GM18951 (cell line): ENCODE measurements at regions not wholly inside any gene's neighbourhood (a gene's known extent, or its start where the extent isn't known, plus 50 kb on each side); places are given as distances from the start of the nearest gene placed in this dataset.
"Not testable (repeated sequence)": the region's sequence is repeated elsewhere in the genome, so short reads cannot be mapped to it uniquely, and the experiment has no call there.

Experiments
- POLR2A ChIP-seq: IDR thresholded peaks from 4 replicates; pipeline ENCODE4 v1.6.1; 2011; ENCODE audit warnings: mild to moderate bottlenecking; ENCODE audit not compliant: insufficient read length, insufficient read depth; ENCODE audit errors: extremely low read depth
- in situ Hi-C: fragments of 300-500 bp; cut with MboI; formaldehyde crosslinking; loops from one replicate; pipeline ENCODE4 v1.12.0; 2022; ENCODE audit warnings: low sequenced_read_pairs, mixed read lengths, inconsistent platforms; ENCODE audit not compliant: unreplicated experiment

DNA sequence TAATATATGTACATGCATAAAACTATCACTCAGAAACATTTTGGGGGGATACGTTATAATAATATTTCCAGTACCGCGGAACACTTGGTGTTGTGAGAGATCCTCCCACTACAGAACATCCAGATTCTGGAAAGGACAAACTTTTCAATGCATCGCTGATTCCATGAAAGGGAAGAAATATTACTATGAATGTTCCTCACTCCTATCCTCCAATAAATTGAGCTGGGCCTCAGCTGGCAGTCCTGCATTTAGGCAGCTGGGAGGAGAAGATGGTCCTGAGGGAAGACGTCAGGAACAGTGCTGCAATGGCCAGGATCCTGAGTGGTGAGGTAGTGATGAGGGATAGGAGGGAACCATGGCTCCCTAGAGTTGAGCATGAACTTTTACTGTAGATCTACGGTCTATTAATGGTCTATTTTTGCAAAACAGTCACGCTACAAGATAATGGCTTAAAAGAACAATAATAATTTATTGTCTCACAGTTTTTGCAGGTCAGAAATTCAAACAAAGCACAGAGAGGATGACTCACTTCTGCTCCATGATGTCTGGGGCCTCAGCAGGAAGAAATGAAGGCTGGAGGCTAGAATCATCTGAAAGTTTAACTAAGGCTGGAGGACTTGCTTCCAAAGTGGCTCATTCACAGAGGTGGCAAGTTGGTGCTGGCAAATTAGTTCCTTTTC lies 538.1 kb downstream of the STIM2 start:
- TF ChIP-seq POLR2A, result no peak
- in situ Hi-C loops, result no loop called here

DNA sequence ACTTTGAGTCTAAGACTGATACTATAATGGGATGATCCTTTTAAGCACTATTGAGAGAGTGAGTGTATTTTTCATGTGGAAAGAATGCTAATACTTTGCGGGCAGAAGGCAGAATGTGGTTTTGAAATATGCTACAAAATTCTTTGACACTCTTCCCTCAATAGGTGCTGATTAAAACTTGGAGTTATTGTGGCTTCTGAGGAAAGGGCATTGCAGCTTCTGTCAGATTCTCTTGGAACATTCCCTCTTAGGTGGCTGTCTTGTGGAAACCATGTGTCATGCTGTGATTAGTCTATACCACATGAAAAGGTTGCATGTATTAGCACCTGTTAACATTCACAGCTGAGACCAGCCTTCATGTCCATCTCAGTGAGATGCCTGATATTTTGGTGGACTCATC lies 547.0 kb downstream of the STIM2 start:
- TF ChIP-seq POLR2A, result no peak
- in situ Hi-C loops, result no loop called here

DNA sequence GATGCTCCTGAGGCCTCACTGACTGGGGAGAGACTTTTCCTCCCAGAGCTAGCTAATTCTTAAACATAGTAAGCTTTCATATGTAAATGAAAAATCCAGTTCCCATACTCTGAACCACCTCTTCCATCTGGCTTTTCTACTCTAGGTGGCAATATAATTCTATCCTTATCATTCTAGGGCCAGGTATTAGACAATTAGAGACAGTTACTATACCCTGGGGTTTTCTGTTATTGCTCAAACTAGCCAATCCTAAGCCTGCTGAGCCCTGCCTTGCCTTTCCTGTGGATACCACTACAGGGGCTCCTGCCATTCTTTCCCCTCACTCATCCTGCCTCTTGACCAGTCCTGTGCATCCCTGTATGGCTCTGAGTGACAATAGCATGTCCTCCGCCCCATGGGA lies 552.0 kb downstream of the STIM2 start:
- TF ChIP-seq POLR2A, result no peak
- in situ Hi-C loops, result no loop called here

DNA sequence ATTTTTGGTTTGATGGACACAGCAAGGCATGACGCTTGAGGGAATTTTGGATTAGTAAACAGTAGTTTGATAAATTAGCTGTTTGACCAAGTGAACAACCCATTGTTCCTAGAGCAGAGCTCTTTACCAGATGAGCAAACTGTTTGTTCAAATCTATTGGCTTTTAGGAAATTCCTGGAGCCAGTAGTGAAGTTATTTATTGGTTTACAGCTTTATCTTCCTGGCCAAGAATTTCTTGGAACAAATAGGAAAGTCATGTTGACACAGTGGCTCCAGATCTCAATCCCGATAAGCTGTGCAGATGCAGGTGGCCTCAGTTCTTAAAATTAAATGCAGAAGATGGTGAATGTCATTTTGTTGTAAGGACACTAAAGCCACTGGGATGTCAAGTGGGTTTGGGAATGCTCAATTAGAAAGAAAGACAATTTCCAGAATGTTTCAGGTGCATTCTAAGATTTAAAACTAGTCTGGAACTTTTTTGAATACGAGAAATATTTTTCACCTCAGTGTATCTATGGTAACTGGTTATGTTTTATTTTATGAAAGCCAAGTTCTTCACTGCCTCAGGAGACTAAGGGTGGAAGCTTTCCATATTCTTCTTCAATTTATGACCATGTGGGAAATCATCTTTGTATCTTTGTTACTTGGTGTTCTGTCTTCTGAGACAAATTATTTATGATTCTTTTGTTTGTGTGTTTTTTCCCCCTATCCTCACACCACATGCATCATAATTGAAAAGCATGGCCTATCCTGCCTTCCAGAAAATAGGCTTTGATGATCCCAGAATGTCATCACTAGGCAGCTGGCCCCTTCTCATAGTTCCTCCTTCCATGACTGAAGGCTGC lies 554.5 kb downstream of the STIM2 start:
- no peak for TF ChIP-seq POLR2A
- in situ Hi-C loops, result no loop called here

DNA sequence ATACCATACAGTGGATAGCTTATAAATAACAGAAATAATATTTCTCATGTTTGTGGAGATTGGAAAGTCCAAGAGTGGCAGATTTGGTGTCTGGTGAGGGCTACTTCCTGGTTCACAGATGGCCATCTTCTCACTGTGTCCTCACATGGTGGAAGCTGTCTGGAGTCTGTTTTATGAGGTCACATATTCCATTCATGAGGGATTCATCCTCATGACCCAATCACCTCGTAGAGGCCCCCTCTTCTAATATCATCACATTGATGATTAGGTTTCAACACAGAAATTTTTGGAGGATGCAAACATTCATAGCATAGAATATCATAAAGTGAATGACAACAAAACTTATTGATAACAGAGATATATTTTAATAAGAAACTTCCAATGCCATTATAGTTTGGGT lies 568.0 kb downstream of the STIM2 start:
- in situ Hi-C loops, result no loop called here
- no peak for TF ChIP-seq POLR2A

DNA sequence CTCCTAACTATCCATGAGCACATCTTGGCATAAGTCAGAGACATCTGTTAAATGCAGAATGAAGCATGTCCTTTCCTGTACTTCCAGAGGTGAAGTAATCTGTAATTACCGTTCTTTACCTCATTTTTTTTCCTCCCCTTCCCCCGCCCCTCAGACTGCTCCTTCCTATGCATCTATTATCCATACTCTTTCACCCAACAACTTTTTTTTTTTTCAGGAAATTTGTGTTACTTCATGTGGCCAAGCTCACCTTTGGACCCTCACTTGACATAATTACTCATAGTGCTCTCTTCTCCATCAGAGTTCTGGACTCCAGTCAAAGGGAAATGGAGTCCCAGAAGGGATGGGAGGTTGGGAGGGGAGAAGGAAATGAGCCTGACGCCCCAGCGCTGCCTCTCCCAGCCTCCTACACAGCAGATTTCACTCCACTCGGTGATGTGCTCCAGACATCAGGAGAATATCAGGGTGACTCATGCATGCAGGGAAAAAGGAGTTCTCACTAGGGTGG lies 568.8 kb downstream of the STIM2 start:
- in situ Hi-C loops, result no loop called here
- TF ChIP-seq POLR2A, result no peak

DNA sequence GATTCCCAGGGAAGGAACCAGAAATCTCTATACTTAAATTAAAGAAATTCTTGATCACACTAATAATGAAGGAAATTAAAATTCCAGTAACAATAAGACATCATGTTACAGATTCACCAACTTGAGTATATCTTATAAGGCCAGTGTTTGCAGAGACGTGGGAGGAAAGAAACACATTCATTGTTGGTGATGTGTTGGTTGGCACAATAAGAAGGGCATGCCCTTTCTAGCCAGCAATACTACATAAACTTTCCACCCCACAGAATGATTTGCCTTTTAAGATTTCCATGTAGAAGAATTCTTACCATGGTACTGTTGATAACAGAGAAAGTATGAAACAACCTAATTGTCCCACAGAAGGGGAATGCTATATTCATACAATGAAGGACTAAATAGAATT lies 581.5 kb downstream of the STIM2 start:
- in situ Hi-C loops, result no loop called here
- TF ChIP-seq POLR2A, result no peak

DNA sequence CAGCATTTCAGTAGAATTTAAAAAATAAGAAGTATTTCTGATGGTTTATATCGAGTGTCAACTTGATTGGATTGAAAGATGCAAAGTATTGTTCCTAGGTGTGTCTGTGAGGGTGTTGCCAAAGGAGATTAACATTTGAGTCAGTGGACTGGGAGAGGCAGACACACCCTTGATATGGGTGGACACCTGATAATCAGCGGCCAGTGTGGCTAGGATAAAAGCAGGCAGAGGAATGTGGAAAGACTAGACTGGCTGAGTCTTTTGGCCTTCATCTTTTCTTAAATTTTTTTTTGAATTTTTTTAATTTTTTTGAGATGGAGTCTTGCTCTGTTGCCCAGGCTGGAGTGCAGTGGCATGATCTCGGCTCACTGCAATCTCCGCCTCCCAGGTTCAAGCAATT lies 582.0 kb downstream of the STIM2 start:
- in situ Hi-C loops, result not testable (repeated sequence)

DNA sequence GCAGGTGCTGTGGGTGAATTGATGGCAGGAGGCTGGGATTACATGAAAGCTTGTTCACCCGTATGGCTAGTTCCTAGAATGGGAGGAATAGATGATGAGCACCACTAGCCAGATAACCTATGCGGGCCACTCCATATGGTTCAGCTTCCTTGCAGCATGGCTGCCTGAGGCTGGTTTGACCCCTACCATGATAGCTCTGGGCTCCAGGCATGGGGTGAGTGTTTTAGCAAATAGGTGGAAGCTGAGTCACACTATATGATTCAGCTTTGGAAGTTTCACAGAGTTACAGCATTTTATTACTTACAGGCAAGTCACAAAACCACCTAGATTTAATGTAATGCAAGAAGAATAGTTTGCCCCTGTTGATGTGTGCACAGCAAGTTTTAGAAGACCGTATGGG lies 603.2 kb downstream of the STIM2 start:
- TF ChIP-seq POLR2A, result no peak
- in situ Hi-C loops, result no loop called here

DNA sequence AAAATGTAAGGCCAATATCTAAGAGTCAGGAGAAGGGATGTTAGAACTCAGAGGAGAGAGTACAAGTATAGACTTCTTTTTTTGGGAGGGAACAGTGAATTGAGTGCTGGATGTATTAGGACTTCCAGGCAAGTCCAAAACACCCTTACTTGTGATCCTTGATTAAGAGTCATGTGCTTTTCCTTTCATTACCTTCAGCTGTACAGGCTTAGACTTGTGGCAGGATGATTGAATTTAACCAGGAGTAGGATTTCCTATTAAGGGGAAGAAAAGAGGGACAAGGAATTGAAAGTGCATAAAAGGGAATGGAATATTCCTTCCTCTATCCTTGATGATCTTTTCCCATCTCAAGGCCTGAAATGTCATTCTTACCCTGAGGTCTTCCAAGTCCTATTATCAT lies 606.7 kb downstream of the STIM2 start:
- no peak for TF ChIP-seq POLR2A
- in situ Hi-C loops, result no loop called here

DNA sequence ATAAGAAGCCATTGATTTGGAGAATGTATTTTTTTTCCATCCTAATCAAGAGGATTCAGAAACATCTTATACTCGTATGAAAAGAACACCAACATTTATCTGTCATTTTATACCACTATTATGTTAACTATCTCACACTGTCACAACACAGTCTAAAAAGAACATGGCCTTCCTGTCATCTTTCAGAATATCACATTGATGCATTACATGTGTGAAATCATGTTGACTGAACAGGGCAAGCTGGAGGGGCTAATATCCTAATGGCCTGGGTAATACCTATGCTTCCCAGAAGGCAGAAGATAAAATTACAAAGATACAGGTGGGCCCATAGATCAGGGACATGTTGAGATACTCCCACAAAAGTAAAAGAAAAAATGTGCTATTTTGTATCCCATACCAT lies 611.7 kb downstream of the STIM2 start:
- TF ChIP-seq POLR2A, result no peak
- in situ Hi-C loops, result no loop called here

DNA sequence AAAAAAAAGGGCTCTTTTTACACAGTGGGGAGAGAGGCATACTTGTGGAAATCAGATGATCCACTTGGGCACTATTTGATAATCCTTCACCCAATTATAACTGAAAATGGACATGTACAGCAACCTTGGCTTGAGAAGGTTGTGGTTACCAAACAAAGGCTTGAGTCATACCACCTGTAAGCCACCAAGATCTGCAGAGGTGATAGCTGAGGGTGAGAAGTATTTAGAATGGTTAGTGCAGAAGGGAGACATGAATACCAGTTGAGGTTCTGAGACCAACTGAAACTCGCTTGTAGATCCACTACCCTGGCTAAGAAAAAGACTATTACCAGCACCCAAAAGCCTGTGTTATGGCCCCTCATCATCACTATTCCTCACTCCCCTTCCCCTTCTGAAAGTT lies 614.0 kb downstream of the STIM2 start:
- no peak for TF ChIP-seq POLR2A

DNA sequence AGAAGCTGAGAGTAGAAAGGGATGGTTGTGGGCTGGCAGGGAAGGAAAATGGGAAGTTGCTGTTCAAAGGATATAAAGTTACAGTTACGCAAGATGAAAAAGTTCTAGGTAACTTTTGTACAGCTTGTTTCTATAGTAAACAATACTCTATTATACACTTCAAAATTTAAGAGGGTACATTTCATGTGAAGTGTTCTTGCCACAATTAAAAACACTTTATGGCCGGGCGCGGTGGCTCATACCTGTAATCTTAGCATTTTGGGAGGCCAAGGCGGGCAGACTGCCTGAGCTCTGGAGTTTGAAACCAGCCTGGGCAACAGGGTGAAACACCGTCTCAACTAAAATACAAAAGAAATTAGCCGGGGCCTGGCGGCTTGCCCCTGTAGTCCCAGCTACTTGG lies 623.6 kb downstream of the STIM2 start:
- in situ Hi-C loops, result no loop called here
- TF ChIP-seq POLR2A, result no peak

More for the DNA sequence above, 614.0 kb downstream of the STIM2 start:
- in situ Hi-C loops, result no loop called here

DNA sequence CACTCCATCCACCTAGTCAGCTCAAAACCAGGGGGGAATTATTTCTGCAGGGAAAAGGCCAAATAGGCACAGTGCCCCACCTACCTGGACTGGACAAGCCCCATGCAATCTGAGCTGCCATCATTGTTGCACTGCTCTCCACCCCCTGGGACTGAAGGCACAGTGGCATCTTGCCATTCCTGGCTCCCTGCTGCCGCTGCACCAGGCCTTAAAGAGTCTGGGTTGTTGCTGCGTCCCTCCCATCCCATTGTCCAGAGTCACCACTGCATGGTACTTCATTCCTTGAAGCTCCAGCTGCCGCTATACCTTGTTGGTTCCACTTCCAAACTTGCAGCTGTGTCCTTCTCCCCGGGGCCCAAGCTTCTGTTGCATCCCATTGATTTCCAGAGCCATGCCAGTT lies 629.7 kb downstream of the STIM2 start:
- in situ Hi-C loops, result no loop called here
- TF ChIP-seq POLR2A, result no peak
